ENCODE measurements at regions not wholly inside any gene's neighbourhood (a gene's known extent, or its start where the extent isn't known, plus 50 kb on each side); places are given as distances from the start of the nearest gene placed in this dataset.

GRCh38 chr3:43994657-43995546 lies 246.8 kb upstream of the TOPAZ1 start:
- DNase-seq (ENCODE audit: low spot score): no peak

GRCh38 chr3:43995547-43996378 lies 245.9 kb upstream of the TOPAZ1 start:
- DNase-seq (ENCODE audit: low spot score): no peak

GRCh38 chr3:43996379-43997301 lies 245.0 kb upstream of the TOPAZ1 start:
- DNase-seq (ENCODE audit: low spot score): no peak

GRCh38 chr3:43997316-43997715 lies 244.4 kb upstream of the TOPAZ1 start:
- DNase-seq (ENCODE audit: low spot score): no peak

- DNase-seq (ENCODE audit: low spot score): no peak
Observed at GRCh38 chr3:43997788-43998369, 243.8 kb upstream of the TOPAZ1 start.

- DNase-seq (ENCODE audit: low spot score): no peak
Observed at GRCh38 chr3:43998370-43998835, 243.3 kb upstream of the TOPAZ1 start.

GRCh38 chr3:43998836-43999727 lies 242.6 kb upstream of the TOPAZ1 start:
- DNase-seq (ENCODE audit: low spot score): no peak

GRCh38 chr3:43999728-44000319 lies 241.9 kb upstream of the TOPAZ1 start:
- no peak for DNase-seq (ENCODE audit: low spot score)

GRCh38 chr3:44000586-44000985 lies 241.1 kb upstream of the TOPAZ1 start:
- DNase-seq (ENCODE audit: low spot score): no peak

- no peak for DNase-seq (ENCODE audit: low spot score)
Observed at GRCh38 chr3:44001072-44001471, 240.6 kb upstream of the TOPAZ1 start.

GRCh38 chr3:44003801-44004200 lies 237.9 kb upstream of the TOPAZ1 start:
- no peak for DNase-seq (ENCODE audit: low spot score)

GRCh38 chr3:44011680-44012079 lies 230.0 kb upstream of the TOPAZ1 start:
- DNase-seq (ENCODE audit: low spot score): no peak

- DNase-seq (ENCODE audit: low spot score): no peak
Observed at GRCh38 chr3:44012160-44012899, 229.4 kb upstream of the TOPAZ1 start.

- no peak for DNase-seq (ENCODE audit: low spot score)
Observed at GRCh38 chr3:44013967-44014366, 227.7 kb upstream of the TOPAZ1 start.

- no peak for DNase-seq (ENCODE audit: low spot score)
Observed at GRCh38 chr3:44015170-44015569, 226.5 kb upstream of the TOPAZ1 start.

- DNase-seq (ENCODE audit: low spot score): no peak
Observed at GRCh38 chr3:44016818-44017217, 224.9 kb upstream of the TOPAZ1 start.

- no peak for DNase-seq (ENCODE audit: low spot score)
Observed at GRCh38 chr3:44018926-44019325, 222.8 kb upstream of the TOPAZ1 start.

GRCh38 chr3:44019736-44020135 lies 221.9 kb upstream of the TOPAZ1 start:
- no peak for DNase-seq (ENCODE audit: low spot score)

GRCh38 chr3:44020143-44020542 lies 221.5 kb upstream of the TOPAZ1 start:
- DNase-seq (ENCODE audit: low spot score): no peak
